Parathyroid adenoma (tissue), 2 donors: ENCODE measurements at regions not wholly inside any gene's neighbourhood (a gene's known extent, or its start where the extent isn't known, plus 50 kb on each side); places are given as distances from the start of the nearest gene placed in this dataset.

ENCODE experiments used
- H2AFZ ChIP-seq: fragments of 300-600 bp; sonication (generic); one replicate; pipeline ENCODE4 v1.7.0; 2017; ENCODE audit warnings: antibody characterized with exemption, mild to moderate bottlenecking
- H3K27ac ChIP-seq: fragments of 300-600 bp; sonication (generic); one replicate; pipeline ENCODE4 v1.7.0; 2017
- H3K27me3 ChIP-seq: fragments of 300-600 bp; sonication (generic); one replicate; pipeline ENCODE4 v1.7.0; 2017; ENCODE audit warnings: low read length; ENCODE audit not compliant: control insufficient read depth, insufficient read depth
- H3K36me3 ChIP-seq: fragments of 300-600 bp; sonication (generic); one replicate; pipeline ENCODE4 v1.7.0; 2017; ENCODE audit warnings: low read length; ENCODE audit not compliant: control insufficient read depth, insufficient read depth
- H3K4me1 ChIP-seq: fragments of 300-600 bp; sonication (generic); one replicate; pipeline ENCODE4 v1.7.0; 2017; ENCODE audit warnings: control low read depth
- H3K4me2 ChIP-seq: fragments of 300-600 bp; sonication (generic); one replicate; pipeline ENCODE4 v1.7.0; 2017; ENCODE audit warnings: low read length
- H3K4me3 ChIP-seq: fragments of 300-600 bp; sonication (generic); one replicate; pipeline ENCODE4 v1.7.0; 2017; ENCODE audit warnings: low read depth, low read length
- H3K79me2 ChIP-seq: fragments of 300-600 bp; sonication (generic); one replicate; pipeline ENCODE4 v1.7.0; 2017; ENCODE audit warnings: control low read depth
- H3K9ac ChIP-seq: fragments of 300-600 bp; sonication (generic); one replicate; pipeline ENCODE4 v1.7.0; 2017; ENCODE audit warnings: mild to moderate bottlenecking
- H3K9me3 ChIP-seq: fragments of 300-600 bp; sonication (generic); one replicate; pipeline ENCODE4 v1.7.0; 2017; ENCODE audit warnings: low read length; ENCODE audit not compliant: control insufficient read depth
- CTCF ChIP-seq: fragments of 300-600 bp; sonication (generic); IDR thresholded peaks from one replicate; pipeline ENCODE4 v1.7.0; 2017; ENCODE audit warnings: antibody characterized with exemption, mild to moderate bottlenecking
- donor health status: primary hyperparathyroidism.

- H3K36me3 ChIP-seq: no peaks in the 10 kb centered on the region
- H3K4me1 ChIP-seq: peaks cover 25% of the 10 kb centered on the region
- H2AFZ ChIP-seq: peak overlapping the region; percentile 30
- no peaks in the 10 kb centered on the region for H3K79me2 ChIP-seq
- H3K27ac ChIP-seq: peak overlapping the region; percentile 58
- no peak overlapping the region for H3K9ac ChIP-seq
- no peaks in the 10 kb centered on the region for H3K9me3 ChIP-seq
- H3K4me3 ChIP-seq: no peak overlapping the region
- H3K27me3 ChIP-seq: no peaks in the 10 kb centered on the region
- no peak for TF ChIP-seq CTCF
- H3K4me2 ChIP-seq: peak overlapping the region; percentile 2
Observed at GRCh38 chr5:173721601-173722232, 105.3 kb upstream of the BOD1 start.

DNA sequence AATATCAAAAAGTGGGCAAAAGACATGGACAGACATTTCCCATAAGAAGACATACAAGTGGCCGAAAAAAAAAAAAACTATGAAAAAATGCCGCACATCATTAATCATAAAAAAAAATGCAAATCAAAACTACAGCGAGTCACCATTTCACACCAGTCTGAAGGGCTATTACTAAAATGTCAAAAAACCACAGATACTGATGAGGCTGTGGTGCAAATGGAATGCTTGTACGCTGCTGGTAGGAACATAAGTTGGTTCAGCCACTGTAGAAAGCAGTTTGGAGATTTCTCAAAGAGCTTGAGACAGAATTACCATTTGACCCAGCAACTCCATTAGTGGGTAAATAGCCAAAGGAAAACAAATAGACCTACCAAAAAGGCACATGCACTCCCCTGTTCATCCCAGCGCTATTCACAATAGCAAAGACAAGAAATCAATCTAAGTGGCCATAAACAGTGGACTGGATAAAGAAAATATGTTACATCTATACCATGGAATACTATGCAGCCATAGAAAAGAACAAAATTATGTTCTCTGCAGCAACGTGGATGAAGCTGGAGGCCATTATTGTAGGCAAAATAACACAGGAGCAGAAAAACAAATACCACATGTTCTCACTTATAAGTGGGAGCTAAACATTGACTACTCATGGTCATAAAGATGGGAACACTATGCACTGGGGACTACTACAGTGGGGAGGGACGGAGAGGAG lies 110.6 kb upstream of the BOD1 start:
- no peak for TF ChIP-seq CTCF
- no peak overlapping the region for H3K4me3 ChIP-seq

GRCh38 chr5:173727839-173728778 lies 111.7 kb upstream of the BOD1 start:
- no peak overlapping the region for H3K27ac ChIP-seq
- H3K36me3 ChIP-seq: no peaks in the 10 kb centered on the region
- H3K9ac ChIP-seq: no peak overlapping the region
- H3K4me2 ChIP-seq: no peak overlapping the region
- H3K27me3 ChIP-seq: no peaks in the 10 kb centered on the region
- TF ChIP-seq CTCF: no peak
- H3K79me2 ChIP-seq: no peaks in the 10 kb centered on the region
- no peak overlapping the region for H3K4me3 ChIP-seq
- H3K4me1 ChIP-seq: peaks cover 12% of the 10 kb centered on the region
- H3K9me3 ChIP-seq: no peaks in the 10 kb centered on the region
- no peak overlapping the region for H2AFZ ChIP-seq

More for the DNA sequence above, 110.6 kb upstream of the BOD1 start:
- H3K4me2 ChIP-seq: no peak overlapping the region
- no peaks in the 10 kb centered on the region for H3K27me3 ChIP-seq
- no peaks in the 10 kb centered on the region for H3K9me3 ChIP-seq
- H3K27ac ChIP-seq: no peak overlapping the region
- no peak overlapping the region for H2AFZ ChIP-seq
- H3K9ac ChIP-seq: no peak overlapping the region
- H3K79me2 ChIP-seq: no peaks in the 10 kb centered on the region
- no peaks in the 10 kb centered on the region for H3K36me3 ChIP-seq
- peaks cover 9% of the 10 kb centered on the region for H3K4me1 ChIP-seq

GRCh38 chr5:173729079-173729765 lies 112.8 kb upstream of the BOD1 start:
- no peaks in the 10 kb centered on the region for H3K36me3 ChIP-seq
- no peak overlapping the region for H3K27ac ChIP-seq
- no peak overlapping the region for H3K9ac ChIP-seq
- no peaks in the 10 kb centered on the region for H3K9me3 ChIP-seq
- H3K79me2 ChIP-seq: no peaks in the 10 kb centered on the region
- H3K4me2 ChIP-seq: no peak overlapping the region
- peaks cover 23% of the 10 kb centered on the region for H3K4me1 ChIP-seq
- no peaks in the 10 kb centered on the region for H3K27me3 ChIP-seq
- H3K4me3 ChIP-seq: no peak overlapping the region
- H2AFZ ChIP-seq: peak overlapping the region; percentile 46
- TF ChIP-seq CTCF: no peak
